WTC11 (cell line): ENCODE measurements at regions not wholly inside any gene's neighbourhood (a gene's known extent, or its start where the extent isn't known, plus 50 kb on each side); places are given as distances from the start of the nearest gene placed in this dataset.

Experiments
- ATAC-seq: fragments of 200-7000 bp; cut with Tn5 transposase; 2 replicates; pipeline ENCODE4 v1.10.0; 2021; ENCODE audit warnings: mild to moderate bottlenecking, moderate library complexity
- CTCF ChIA-PET: fragments of 300-600 bp; sonication (Branson Sonifier 250); formaldehyde crosslinking; loops from one replicate; lab custom pipeline; 2021; ENCODE audit warnings: antibody characterized with exemption; lab: Charles Lee
- POLR2A ChIA-PET: fragments of 350-600 bp; sonication (Branson Sonifier 250); formaldehyde crosslinking; loops from one replicate; lab custom pipeline; 2021; ENCODE audit warnings: antibody characterized with exemption; lab: Charles Lee
- DNase-seq: peaks from one replicate; pipeline ENCODE4 v3.0.0; 2021; ENCODE audit warnings: low spot score
- H3K27ac Mint-ChIP-seq: 2 replicates; pipeline ENCODE4 v1.8.0; 2021; ENCODE audit warnings: mixed read lengths
- H3K27me3 Mint-ChIP-seq: 2 replicates; pipeline ENCODE4 v1.8.0; 2021; ENCODE audit warnings: low read depth, mild to moderate bottlenecking, moderate library complexity, mixed read lengths
- H3K36me3 Mint-ChIP-seq: 2 replicates; pipeline ENCODE4 v1.8.0; 2021; ENCODE audit warnings: mixed read lengths
- H3K4me1 Mint-ChIP-seq: 2 replicates; pipeline ENCODE4 v1.8.0; 2022; ENCODE audit warnings: mixed read lengths
- H3K4me3 Mint-ChIP-seq: 2 replicates; pipeline ENCODE4 v1.8.0; 2021; ENCODE audit warnings: mild to moderate bottlenecking, moderate library complexity, mixed read lengths
- H3K9me3 Mint-ChIP-seq: 2 replicates; pipeline ENCODE4 v1.8.0; 2021; ENCODE audit warnings: mixed read lengths
- AR ChIP-seq: fragments of 250-450 bp; sonication (Bioruptor Pico); IDR thresholded peaks from 2 replicates; pipeline ENCODE4 v1.9.0; 2021; ENCODE audit warnings: mild to moderate bottlenecking
- CBFB ChIP-seq: sonication (generic); formaldehyde crosslinking; IDR thresholded peaks from 2 replicates; pipeline ENCODE4 v1.8.1; 2022; ENCODE audit warnings: mild to moderate bottlenecking, low read depth, missing genetic modification reagents
- E2F4 ChIP-seq: sonication (generic); formaldehyde crosslinking; IDR thresholded peaks from 2 replicates; pipeline ENCODE4 v1.8.1; 2022; ENCODE audit warnings: low read depth, mild to moderate bottlenecking, moderate library complexity, missing genetic modification reagents, borderline replicate concordance
- EMX1 ChIP-seq: fragments of 250-450 bp; sonication (Bioruptor Pico); IDR thresholded peaks from 2 replicates; pipeline ENCODE4 v1.8.0; 2021; ENCODE audit warnings: mild to moderate bottlenecking
- FOXJ3 ChIP-seq: sonication (generic); formaldehyde crosslinking; IDR thresholded peaks from 2 replicates; pipeline ENCODE4 v1.9.0; 2021; ENCODE audit warnings: missing genetic modification reagents, mild to moderate bottlenecking, borderline replicate concordance
- FOXK1 ChIP-seq: sonication (generic); formaldehyde crosslinking; IDR thresholded peaks from 2 replicates; pipeline ENCODE4 v1.8.0; 2022; ENCODE audit warnings: mild to moderate bottlenecking, moderate library complexity, missing genetic modification reagents
- FOXP4 ChIP-seq: sonication (generic); formaldehyde crosslinking; IDR thresholded peaks from 2 replicates; pipeline ENCODE4 v1.8.0; 2022; ENCODE audit warnings: mild to moderate bottlenecking, missing genetic modification reagents
- GTF2I ChIP-seq: fragments of 250-450 bp; sonication (Bioruptor Pico); conservative IDR thresholded peaks from 2 replicates; pipeline ENCODE4 v1.4.0; 2021; ENCODE audit warnings: mild to moderate bottlenecking
- HMGA2 ChIP-seq: fragments of 250-450 bp; sonication (Bioruptor Pico); IDR thresholded peaks from 2 replicates; pipeline ENCODE4 v1.4.0; 2021; ENCODE audit warnings: mild to moderate bottlenecking, moderate library complexity
- NR1H2 ChIP-seq: sonication (generic); formaldehyde crosslinking; IDR thresholded peaks from 2 replicates; pipeline ENCODE4 v1.9.0; 2021; ENCODE audit warnings: mild to moderate bottlenecking, moderate library complexity, missing genetic modification reagents
- NR2C2 ChIP-seq: sonication (generic); formaldehyde crosslinking; IDR thresholded peaks from 2 replicates; pipeline ENCODE4 v1.8.0; 2022; ENCODE audit warnings: mild to moderate bottlenecking, missing genetic modification reagents
- PRRX2 ChIP-seq: fragments of 250-450 bp; sonication (Bioruptor Pico); IDR thresholded peaks from 2 replicates; pipeline ENCODE4 v1.8.0; 2021; ENCODE audit warnings: mild to moderate bottlenecking
- ZBTB21 ChIP-seq: sonication (generic); formaldehyde crosslinking; IDR thresholded peaks from 2 replicates; pipeline ENCODE4 v1.8.1; 2023; ENCODE audit warnings: mild to moderate bottlenecking, missing genetic modification reagents, borderline replicate concordance
- ZMAT4 ChIP-seq: fragments of 250-450 bp; sonication (Bioruptor Pico); IDR thresholded peaks from 2 replicates; pipeline ENCODE4 v1.9.0; 2021; ENCODE audit warnings: mild to moderate bottlenecking
- ZNF121 ChIP-seq: sonication (generic); formaldehyde crosslinking; IDR thresholded peaks from 2 replicates; pipeline ENCODE4 v1.8.0; 2023; ENCODE audit warnings: missing genetic modification reagents
- ZNF263 ChIP-seq: sonication (generic); formaldehyde crosslinking; IDR thresholded peaks from 2 replicates; pipeline ENCODE4 v1.8.1; 2022; ENCODE audit warnings: low read depth, mild to moderate bottlenecking, moderate library complexity, missing genetic modification reagents
- ZNF416 ChIP-seq: fragments of 250-450 bp; sonication (Bioruptor Pico); IDR thresholded peaks from 2 replicates; pipeline ENCODE4 v1.9.0; 2021; ENCODE audit warnings: mild to moderate bottlenecking, inconsistent platforms
- ZNF423 ChIP-seq: fragments of 250-450 bp; sonication (Bioruptor Pico); IDR thresholded peaks from 2 replicates; pipeline ENCODE4 v2.1.2; 2022; ENCODE audit warnings: mild to moderate bottlenecking, moderate library complexity
- TF ChIP-seq, protein P1 (sequence below): fragments of 250-450 bp; sonication (Bioruptor Pico); IDR thresholded peaks from 2 replicates; pipeline ENCODE4 v1.9.0; 2021; ENCODE audit warnings: mild to moderate bottlenecking, borderline replicate concordance
- TF ChIP-seq, protein P2 (sequence below): sonication (generic); formaldehyde crosslinking; IDR thresholded peaks from 2 replicates; pipeline ENCODE4 v1.8.1; 2022; ENCODE audit warnings: missing genetic modification reagents, borderline replicate concordance
- TF ChIP-seq, protein P3 (sequence below): sonication (generic); formaldehyde crosslinking; IDR thresholded peaks from 2 replicates; pipeline ENCODE4 v1.8.0; 2022; ENCODE audit warnings: mild to moderate bottlenecking, missing genetic modification reagents

- no peak for TF ChIP-seq NR1H2 (CRISPR knock-in tag)
- no peak for TF ChIP-seq FOXJ3 (CRISPR knock-in tag)
- TF ChIP-seq ZNF121 (CRISPR knock-in tag): no peak
- no peak for TF ChIP-seq FOXK1
- TF ChIP-seq CBFB (CRISPR knock-in tag): no peak
- no peak for TF ChIP-seq ZNF423 (CRISPR knock-in tag)
Measured at GRCh38 chr1:198068285-198068684, 88.5 kb upstream of the NEK7 start (continued).

DNA sequence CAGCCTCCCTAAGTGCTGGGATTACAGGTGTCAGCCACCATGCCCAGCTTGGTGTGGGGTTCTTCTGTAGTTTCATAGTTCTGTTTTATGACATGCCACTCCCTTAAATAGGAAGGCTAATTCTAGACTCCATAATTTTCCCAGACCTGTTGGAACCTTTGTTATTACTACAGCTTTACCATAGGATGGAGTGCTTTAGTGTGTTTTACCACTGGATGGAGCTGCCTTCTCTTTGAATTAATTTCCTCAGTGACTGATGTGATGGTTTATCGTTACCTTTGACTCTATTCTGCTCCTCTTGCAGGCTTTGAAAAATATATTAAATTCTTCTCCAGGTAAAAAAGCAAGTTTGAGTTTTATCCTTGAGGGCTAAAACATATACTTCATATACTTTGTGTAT, 84.6 kb upstream of the NEK7 start:
- H3K36me3 Mint-ChIP-seq: no peaks in the 10 kb centered on the region
- DNase-seq: no peak
- no peaks in the 10 kb centered on the region for H3K9me3 Mint-ChIP-seq
- H3K4me3 Mint-ChIP-seq: no peak overlapping the region
- ATAC-seq: peak; percentile 64
- no peak overlapping the region for H3K27ac Mint-ChIP-seq
- no peaks in the 10 kb centered on the region for H3K27me3 Mint-ChIP-seq
- no peak for TF ChIP-seq NR2C2
- TF ChIP-seq, protein P1, sequence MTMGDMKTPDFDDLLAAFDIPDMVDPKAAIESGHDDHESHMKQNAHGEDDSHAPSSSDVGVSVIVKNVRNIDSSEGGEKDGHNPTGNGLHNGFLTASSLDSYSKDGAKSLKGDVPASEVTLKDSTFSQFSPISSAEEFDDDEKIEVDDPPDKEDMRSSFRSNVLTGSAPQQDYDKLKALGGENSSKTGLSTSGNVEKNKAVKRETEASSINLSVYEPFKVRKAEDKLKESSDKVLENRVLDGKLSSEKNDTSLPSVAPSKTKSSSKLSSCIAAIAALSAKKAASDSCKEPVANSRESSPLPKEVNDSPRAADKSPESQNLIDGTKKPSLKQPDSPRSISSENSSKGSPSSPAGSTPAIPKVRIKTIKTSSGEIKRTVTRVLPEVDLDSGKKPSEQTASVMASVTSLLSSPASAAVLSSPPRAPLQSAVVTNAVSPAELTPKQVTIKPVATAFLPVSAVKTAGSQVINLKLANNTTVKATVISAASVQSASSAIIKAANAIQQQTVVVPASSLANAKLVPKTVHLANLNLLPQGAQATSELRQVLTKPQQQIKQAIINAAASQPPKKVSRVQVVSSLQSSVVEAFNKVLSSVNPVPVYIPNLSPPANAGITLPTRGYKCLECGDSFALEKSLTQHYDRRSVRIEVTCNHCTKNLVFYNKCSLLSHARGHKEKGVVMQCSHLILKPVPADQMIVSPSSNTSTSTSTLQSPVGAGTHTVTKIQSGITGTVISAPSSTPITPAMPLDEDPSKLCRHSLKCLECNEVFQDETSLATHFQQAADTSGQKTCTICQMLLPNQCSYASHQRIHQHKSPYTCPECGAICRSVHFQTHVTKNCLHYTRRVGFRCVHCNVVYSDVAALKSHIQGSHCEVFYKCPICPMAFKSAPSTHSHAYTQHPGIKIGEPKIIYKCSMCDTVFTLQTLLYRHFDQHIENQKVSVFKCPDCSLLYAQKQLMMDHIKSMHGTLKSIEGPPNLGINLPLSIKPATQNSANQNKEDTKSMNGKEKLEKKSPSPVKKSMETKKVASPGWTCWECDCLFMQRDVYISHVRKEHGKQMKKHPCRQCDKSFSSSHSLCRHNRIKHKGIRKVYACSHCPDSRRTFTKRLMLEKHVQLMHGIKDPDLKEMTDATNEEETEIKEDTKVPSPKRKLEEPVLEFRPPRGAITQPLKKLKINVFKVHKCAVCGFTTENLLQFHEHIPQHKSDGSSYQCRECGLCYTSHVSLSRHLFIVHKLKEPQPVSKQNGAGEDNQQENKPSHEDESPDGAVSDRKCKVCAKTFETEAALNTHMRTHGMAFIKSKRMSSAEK (CRISPR knock-in tag): no peak
- TF ChIP-seq EMX1 (CRISPR knock-in tag): no peak
- TF ChIP-seq E2F4 (CRISPR knock-in tag): no peak
- no peak for TF ChIP-seq HMGA2
- TF ChIP-seq, protein P2, sequence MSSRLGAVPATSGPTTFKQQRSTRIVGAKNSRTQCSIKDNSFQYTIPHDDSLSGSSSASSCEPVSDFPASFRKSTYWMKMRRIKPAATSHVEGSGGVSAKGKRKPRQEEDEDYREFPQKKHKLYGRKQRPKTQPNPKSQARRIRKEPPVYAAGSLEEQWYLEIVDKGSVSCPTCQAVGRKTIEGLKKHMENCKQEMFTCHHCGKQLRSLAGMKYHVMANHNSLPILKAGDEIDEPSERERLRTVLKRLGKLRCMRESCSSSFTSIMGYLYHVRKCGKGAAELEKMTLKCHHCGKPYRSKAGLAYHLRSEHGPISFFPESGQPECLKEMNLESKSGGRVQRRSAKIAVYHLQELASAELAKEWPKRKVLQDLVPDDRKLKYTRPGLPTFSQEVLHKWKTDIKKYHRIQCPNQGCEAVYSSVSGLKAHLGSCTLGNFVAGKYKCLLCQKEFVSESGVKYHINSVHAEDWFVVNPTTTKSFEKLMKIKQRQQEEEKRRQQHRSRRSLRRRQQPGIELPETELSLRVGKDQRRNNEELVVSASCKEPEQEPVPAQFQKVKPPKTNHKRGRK (CRISPR knock-in tag): no peak
- TF ChIP-seq, protein P3, sequence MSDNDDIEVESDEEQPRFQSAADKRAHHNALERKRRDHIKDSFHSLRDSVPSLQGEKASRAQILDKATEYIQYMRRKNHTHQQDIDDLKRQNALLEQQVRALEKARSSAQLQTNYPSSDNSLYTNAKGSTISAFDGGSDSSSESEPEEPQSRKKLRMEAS (CRISPR knock-in tag): no peak
- TF ChIP-seq ZNF416 (CRISPR knock-in tag): no peak
- no peak for TF ChIP-seq PRRX2 (CRISPR knock-in tag)
- TF ChIP-seq GTF2I (CRISPR knock-in tag): no peak
- no peak for TF ChIP-seq ZNF263 (CRISPR knock-in tag)
- ChIA-PET POLR2A (no interaction called here), CTCF (interaction anchor here (1.3 kb wide), 1 partner anchor 395 kb away, joined by 4 read pairs; no protein-coding TSS in a partner anchor)
- H3K4me1 Mint-ChIP-seq: no peaks in the 10 kb centered on the region

DNA sequence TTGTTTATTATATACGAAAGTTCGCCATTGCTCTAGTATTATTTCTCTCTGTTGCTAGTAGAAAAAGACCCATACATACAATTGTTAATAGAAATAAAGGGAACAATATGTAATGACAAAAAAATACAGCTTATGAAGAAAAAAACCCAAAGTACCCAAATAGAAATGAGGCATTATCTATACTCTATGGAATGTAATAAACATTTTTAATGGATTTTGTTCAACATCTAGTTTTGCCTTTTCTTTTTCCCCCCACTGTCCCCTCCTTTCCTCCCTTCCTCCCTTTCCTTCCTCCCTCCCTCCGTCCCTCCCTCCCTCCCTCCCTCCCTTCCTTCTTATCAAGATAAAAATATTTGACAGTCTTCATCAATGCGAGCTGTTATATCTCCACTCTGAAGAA, 81.5 kb upstream of the NEK7 start:
- DNase-seq (no peak), ATAC-seq (no peak)
- no peaks in the 10 kb centered on the region for H3K27me3 Mint-ChIP-seq
- H3K9me3 Mint-ChIP-seq: peaks cover 5% of the 10 kb centered on the region
- no peaks in the 10 kb centered on the region for H3K36me3 Mint-ChIP-seq
- ChIA-PET CTCF (interaction anchor here (0.5 kb wide), 1 partner anchor 42 kb away, joined by 3 read pairs; no protein-coding TSS in a partner anchor), POLR2A (no interaction called here)
- H3K4me1 Mint-ChIP-seq: no peaks in the 10 kb centered on the region
- no peak overlapping the region for H3K4me3 Mint-ChIP-seq
- no peak overlapping the region for H3K27ac Mint-ChIP-seq
- no peak for TF ChIP-seq FOXP4 (CRISPR knock-in tag)
- TF ChIP-seq, protein P2 (CRISPR knock-in tag): no peak
- TF ChIP-seq ZBTB21: no peak
- no peak for TF ChIP-seq AR (CRISPR knock-in tag)
- TF ChIP-seq ZMAT4 (CRISPR knock-in tag): no peak
